Retinal pigment epithelial cell (primary cell): ENCODE measurements at regions not wholly inside any gene's neighbourhood (a gene's known extent, or its start where the extent isn't known, plus 50 kb on each side); places are given as distances from the start of the nearest gene placed in this dataset.

ENCODE experiments used
- DNase-seq: peaks from one replicate; pipeline ENCODE4 v3.0.0-alpha.2; 2010; ENCODE audit warnings: low read depth
- H3K4me3 ChIP-seq: 2 replicates; pipeline ENCODE4 v1.5.1; 2011; ENCODE audit warnings: mild to moderate bottlenecking, low read length, control low read depth, moderate library complexity
- TF ChIP-seq, protein P1 (sequence below): conservative IDR thresholded peaks from 2 replicates; pipeline ENCODE4 v1.5.1; 2011; ENCODE audit warnings: low read depth, low read length, control low read depth, inconsistent platforms

DNA sequence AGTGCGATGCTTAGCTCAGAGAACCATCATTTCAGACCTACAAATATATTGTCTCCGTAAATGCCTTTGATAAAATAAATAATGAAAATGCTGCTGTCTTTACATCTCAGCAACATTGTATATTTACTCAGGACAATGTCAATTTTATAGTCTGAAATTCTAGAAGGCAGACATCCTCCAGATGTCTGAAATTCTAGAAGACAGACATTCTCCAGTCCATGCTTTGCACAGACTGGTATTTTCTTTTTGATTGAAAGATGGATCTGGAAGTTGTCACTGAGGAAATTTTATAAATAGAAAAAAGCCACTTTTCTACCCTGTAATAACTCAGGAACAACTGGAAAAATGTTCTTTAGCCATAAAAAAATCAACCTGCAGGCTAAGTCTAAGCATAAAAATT, 2293.3 kb downstream of the PCDH9 start:
- TF ChIP-seq, protein P1, sequence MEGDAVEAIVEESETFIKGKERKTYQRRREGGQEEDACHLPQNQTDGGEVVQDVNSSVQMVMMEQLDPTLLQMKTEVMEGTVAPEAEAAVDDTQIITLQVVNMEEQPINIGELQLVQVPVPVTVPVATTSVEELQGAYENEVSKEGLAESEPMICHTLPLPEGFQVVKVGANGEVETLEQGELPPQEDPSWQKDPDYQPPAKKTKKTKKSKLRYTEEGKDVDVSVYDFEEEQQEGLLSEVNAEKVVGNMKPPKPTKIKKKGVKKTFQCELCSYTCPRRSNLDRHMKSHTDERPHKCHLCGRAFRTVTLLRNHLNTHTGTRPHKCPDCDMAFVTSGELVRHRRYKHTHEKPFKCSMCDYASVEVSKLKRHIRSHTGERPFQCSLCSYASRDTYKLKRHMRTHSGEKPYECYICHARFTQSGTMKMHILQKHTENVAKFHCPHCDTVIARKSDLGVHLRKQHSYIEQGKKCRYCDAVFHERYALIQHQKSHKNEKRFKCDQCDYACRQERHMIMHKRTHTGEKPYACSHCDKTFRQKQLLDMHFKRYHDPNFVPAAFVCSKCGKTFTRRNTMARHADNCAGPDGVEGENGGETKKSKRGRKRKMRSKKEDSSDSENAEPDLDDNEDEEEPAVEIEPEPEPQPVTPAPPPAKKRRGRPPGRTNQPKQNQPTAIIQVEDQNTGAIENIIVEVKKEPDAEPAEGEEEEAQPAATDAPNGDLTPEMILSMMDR: no peak
- no peak overlapping the region for H3K4me3 ChIP-seq
- no peak for DNase-seq

GRCh38 chr13:64935441-64935840, 2294.7 kb downstream of the PCDH9 start:
- TF ChIP-seq, protein P1: no peak

GRCh38 chr13:64934569-64935362, 2295.4 kb downstream of the PCDH9 start:
- H3K4me3 ChIP-seq: no peak overlapping the region
- DNase-seq: no peak
- TF ChIP-seq, protein P1: no peak

More at GRCh38 chr13:64935441-64935840, 2294.7 kb downstream of the PCDH9 start:
- no peak for DNase-seq
- H3K4me3 ChIP-seq: no peak overlapping the region

DNA sequence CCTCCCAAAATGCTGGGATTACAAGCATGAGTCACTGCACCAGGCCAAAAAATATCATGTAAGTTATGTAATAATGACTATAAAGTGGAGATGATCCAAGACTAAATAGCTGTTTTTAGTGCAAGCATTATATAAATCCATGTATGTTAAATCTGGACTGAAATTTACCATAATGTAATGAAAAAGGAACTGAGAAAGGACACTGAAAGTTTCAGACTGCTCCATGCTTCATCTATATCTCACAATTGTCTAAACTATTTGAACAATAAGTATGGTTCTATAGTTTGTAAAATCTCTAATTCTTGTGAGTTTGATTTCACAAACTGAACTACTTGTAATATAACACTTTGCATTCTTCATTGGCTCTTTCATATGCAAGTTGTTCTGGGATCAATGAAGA, 2299.5 kb downstream of the PCDH9 start:
- H3K4me3 ChIP-seq: no peak overlapping the region
- TF ChIP-seq, protein P1: no peak
- DNase-seq: no peak

- H3K4me3 ChIP-seq: no peak overlapping the region
- DNase-seq: no peak
- TF ChIP-seq, protein P1: no peak
Measured at GRCh38 chr13:64928696-64929499, 2301.2 kb downstream of the PCDH9 start.

GRCh38 chr13:64925727-64926126, 2304.4 kb downstream of the PCDH9 start:
- no peak overlapping the region for H3K4me3 ChIP-seq
- DNase-seq: no peak
- TF ChIP-seq, protein P1: no peak

DNA sequence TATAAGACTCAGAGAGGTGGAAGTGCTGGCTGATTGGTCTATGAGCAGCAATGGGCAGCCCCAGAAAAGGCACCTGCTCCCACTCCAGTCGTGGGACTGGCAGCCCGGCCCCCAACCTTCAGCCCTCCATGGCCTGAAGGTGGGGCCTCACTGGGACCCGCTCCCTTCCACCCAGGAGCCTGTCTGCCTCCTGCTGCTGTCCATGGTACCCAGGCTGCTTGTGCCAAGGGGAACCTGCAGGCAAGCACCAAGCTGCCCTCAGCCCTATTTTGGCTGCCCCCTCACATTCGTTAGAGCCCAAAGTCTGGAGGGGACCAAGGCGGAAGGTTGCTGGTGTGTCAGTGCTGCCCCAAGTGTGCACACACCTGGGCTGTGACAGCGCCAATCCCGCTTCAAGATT, 2304.9 kb downstream of the PCDH9 start:
- TF ChIP-seq, protein P1: no peak
- no peak overlapping the region for H3K4me3 ChIP-seq
- DNase-seq: no peak
